Skin epidermis (tissue), 12 donors: ENCODE measurements at regions not wholly inside any gene's neighbourhood (a gene's known extent, or its start where the extent isn't known, plus 50 kb on each side); places are given as distances from the start of the nearest gene placed in this dataset.

Experiments
- H3K27ac ChIP-seq, 21 experiments: fragments of 200-600 bp; sonication (generic) in 11 of 21; one replicate each; pipeline ENCODE4 v1.5.0; 2020; ENCODE audit warnings: mild to moderate bottlenecking in 3 of 21, inconsistent platforms in 2 of 21, moderate library complexity in 2 of 21
- H3K4me3 ChIP-seq, 7 experiments: fragments of 200-600 bp; sonication (generic) in 2 of 7; one replicate each; pipeline ENCODE4 v1.5.0; 2020; ENCODE audit warnings: inconsistent platforms in 2 of 7, mild to moderate bottlenecking in 2 of 7, moderate library complexity in 1 of 7

DNA sequence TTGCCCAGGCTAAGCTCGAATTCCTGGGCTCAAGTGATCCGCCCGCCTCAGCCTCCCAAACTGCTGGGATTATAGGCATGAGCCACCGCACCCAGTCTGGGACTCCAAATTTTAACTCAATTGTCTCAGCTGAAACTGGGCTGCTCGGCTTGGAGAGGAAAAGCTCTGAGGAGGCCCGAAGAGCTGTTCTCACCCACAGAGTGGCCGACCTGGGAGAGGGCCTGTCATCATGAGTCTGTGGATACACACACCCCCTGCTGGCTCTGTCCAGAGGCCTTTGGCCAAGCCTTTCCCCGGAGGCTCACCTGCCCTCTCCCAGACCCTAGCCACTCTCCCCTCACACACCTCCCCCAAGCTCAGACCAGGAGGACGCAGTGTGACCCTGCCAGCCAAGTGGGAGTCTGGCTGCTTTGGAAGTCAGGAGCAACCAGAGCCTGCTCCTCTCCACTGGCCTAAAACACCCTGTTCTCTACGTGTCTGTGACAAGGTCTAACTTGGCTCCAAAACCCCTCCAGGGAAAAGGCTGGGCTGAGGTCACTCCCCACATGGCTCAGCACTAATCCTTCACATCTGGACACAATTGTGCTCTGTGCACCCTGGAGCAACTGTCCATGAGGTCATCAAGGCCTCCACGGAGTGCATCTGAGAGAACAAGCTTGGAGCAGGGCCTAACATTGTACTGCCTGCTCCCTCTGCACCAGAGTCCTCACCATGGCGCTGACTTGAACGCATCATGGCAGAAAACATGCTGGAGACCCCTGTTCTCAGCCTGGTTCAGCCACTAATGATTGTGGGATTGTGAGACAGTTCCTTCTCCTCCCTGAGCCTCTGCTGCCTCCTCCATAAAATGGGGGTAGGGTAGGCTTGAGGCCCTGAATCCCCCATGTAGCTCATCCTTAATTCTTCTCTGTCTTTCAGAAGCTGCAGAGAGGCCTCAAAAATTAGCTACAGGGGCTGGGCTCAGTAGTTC is 49.9 kb upstream of the RAB6C start:
- Histone ChIP-seq H3K27ac (peak overlapping the region in 1 of 21 experiments; percentile 40), H3K4me3 (no peak overlapping the region)
